Uterus (tissue), 2 donors: ENCODE measurements at regions not wholly inside any gene's neighbourhood (a gene's known extent, or its start where the extent isn't known, plus 50 kb on each side); places are given as distances from the start of the nearest gene placed in this dataset.
"Not testable (repeated sequence)": the region's sequence is repeated elsewhere in the genome, so short reads cannot be mapped to it uniquely, and the experiment has no call there.

Experiments used
- CTCF ChIP-seq, 4 experiments: fragments of 200-600 bp in 2 of 4; fragments of 450-650 bp in 2 of 4; sonication (generic) in 2 of 4; IDR thresholded peaks; one replicate each; pipeline ENCODE4 v1.5.1; 2016 to 2019; ENCODE audit warnings: antibody characterized with exemption in 4 of 4, mild to moderate bottlenecking in 2 of 4, moderate library complexity in 1 of 4
- POLR2A ChIP-seq, 2 donors: fragments of 450-650 bp; IDR thresholded peaks; one replicate each; pipeline ENCODE4 v1.6.1; 2016; ENCODE audit warnings: antibody characterized with exemption in 2 of 2, mild to moderate bottlenecking in 1 of 2, moderate library complexity in 1 of 2

- not testable (repeated sequence) for TF ChIP-seq CTCF, POLR2A (IDR thresholded peaks at IDR 0.05)
These were observed 85.3 kb upstream of the MAGI3 start for GRCh38 chr1:113305029-113305428.
